ENCODE measurements at regions not wholly inside any gene's neighbourhood (a gene's known extent, or its start where the extent isn't known, plus 50 kb on each side); places are given as distances from the start of the nearest gene placed in this dataset.

- TF ChIP-seq, protein P1, sequence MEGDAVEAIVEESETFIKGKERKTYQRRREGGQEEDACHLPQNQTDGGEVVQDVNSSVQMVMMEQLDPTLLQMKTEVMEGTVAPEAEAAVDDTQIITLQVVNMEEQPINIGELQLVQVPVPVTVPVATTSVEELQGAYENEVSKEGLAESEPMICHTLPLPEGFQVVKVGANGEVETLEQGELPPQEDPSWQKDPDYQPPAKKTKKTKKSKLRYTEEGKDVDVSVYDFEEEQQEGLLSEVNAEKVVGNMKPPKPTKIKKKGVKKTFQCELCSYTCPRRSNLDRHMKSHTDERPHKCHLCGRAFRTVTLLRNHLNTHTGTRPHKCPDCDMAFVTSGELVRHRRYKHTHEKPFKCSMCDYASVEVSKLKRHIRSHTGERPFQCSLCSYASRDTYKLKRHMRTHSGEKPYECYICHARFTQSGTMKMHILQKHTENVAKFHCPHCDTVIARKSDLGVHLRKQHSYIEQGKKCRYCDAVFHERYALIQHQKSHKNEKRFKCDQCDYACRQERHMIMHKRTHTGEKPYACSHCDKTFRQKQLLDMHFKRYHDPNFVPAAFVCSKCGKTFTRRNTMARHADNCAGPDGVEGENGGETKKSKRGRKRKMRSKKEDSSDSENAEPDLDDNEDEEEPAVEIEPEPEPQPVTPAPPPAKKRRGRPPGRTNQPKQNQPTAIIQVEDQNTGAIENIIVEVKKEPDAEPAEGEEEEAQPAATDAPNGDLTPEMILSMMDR (conservative IDR thresholded peaks at IDR 0.05) = no peak
- no peak for TF ChIP-seq ZFX (IDR thresholded peaks at IDR 0.05)
Observed at GRCh38 chr15:35725353-35725752, 179.4 kb upstream of the DPH6 start.

Measured in C4-2B (cell line).